ENCODE measurements at regions not wholly inside any gene's neighbourhood (a gene's known extent, or its start where the extent isn't known, plus 50 kb on each side); places are given as distances from the start of the nearest gene placed in this dataset.

- POLR2A ChIA-PET, result no interaction called here
- TF ChIP-seq MNT (IDR thresholded peaks at IDR 0.05) (no peak), ZUFSP (CRISPR knock-in tag; IDR thresholded peaks at IDR 0.05; ENCODE audit: borderline replicate concordance) (no peak), ZKSCAN1 (IDR thresholded peaks at IDR 0.05; ENCODE audit: low read length) (no peak), ATF7-NPFF (CRISPR knock-in tag; IDR thresholded peaks at IDR 0.05; ENCODE audit: low read depth) (no peak), PBX3 (CRISPR knock-in tag; IDR thresholded peaks at IDR 0.05; ENCODE audit: borderline replicate concordance) (no peak), ATF7 (IDR thresholded peaks at IDR 0.05) (no peak), ATF7 (CRISPR knock-in tag; IDR thresholded peaks at IDR 0.05) (no peak), ETV5 (CRISPR knock-in tag; IDR thresholded peaks at IDR 0.05; ENCODE audit: borderline replicate concordance) (no peak), ZBTB49 (CRISPR knock-in tag; IDR thresholded peaks at IDR 0.05; ENCODE audit: borderline replicate concordance) (no peak), SMAD1 (CRISPR knock-in tag; IDR thresholded peaks at IDR 0.05; ENCODE audit: borderline replicate concordance, low read depth) (no peak), ZNF75D (CRISPR knock-in tag; IDR thresholded peaks at IDR 0.05; ENCODE audit: borderline replicate concordance) (no peak)
- no peaks in the 10 kb centered on the region for H3K79me2 ChIP-seq (ENCODE audit: insufficient read depth, low read length)
- DNase-seq (ENCODE audit: low spot score), result no peak
- no peak overlapping the region for H3K4me2 ChIP-seq (ENCODE audit: low read depth, low read length)
- no peak overlapping the region for H3K4me3 ChIP-seq (replicated peaks in 1 of 3; ENCODE audit: insufficient read depth in 1 of 3, low read depth in 2 of 3, low read length in 3 of 3)
- intact Hi-C loops (cut with micrococcal nuclease; ENCODE audit: unreplicated experiment), result no loop called here
- no peak for ATAC-seq
- H3K36me3 ChIP-seq (replicated peaks in 1 of 2; ENCODE audit: control insufficient read depth in 1 of 2, insufficient read depth in 2 of 2, low read length in 2 of 2), result no peaks in the 10 kb centered on the region
- no peak overlapping the region for H3K9ac ChIP-seq (ENCODE audit: insufficient read depth, low read depth, low read length)
- H3K4me1 ChIP-seq (ENCODE audit: insufficient read depth, low read length), result no peaks in the 10 kb centered on the region
- no peak overlapping the region for H2AFZ ChIP-seq (ENCODE audit: low read length)
- H3K9me3 ChIP-seq (ENCODE audit: low read length), result no peaks in the 10 kb centered on the region
- WGBS (ENCODE audit: low lambda C conversion rate), result 24% methylated on average over 7 of the region's 7 CpGs
- H3K27ac ChIP-seq (ENCODE audit: extremely low read length, insufficient read depth, low read length), result no peak overlapping the region
- no peaks in the 10 kb centered on the region for H4K20me1 ChIP-seq (ENCODE audit: insufficient read depth, low read length)
- CTCF ChIA-PET (ENCODE audit: low intra/inter-chr PET ratio, low total read pairs), result no interaction called here
- no peak for FAIRE-seq
- H3K27me3 ChIP-seq (ENCODE audit: control insufficient read depth in 1 of 2, insufficient read depth in 2 of 2, low read length in 2 of 2), result peaks cover 0 to 2% of the 10 kb centered on the region in 2 experiments; a peak in 1 of 5 replicates
- in situ Hi-C loops (cut with HindIII; ENCODE audit: extremely low pct_ligation_motif_present, low pct_unique_long_range_greater_than_20kb), result no loop called here
- BruUV-seq (replicated peaks), result no TSS peak
Observed at GRCh38 chr1:30213936-30214335, 509.4 kb downstream of the MATN1 start.
